ENCODE measurements at regions not wholly inside any gene's neighbourhood (a gene's known extent, or its start where the extent isn't known, plus 50 kb on each side); places are given as distances from the start of the nearest gene placed in this dataset.
"Not testable (repeated sequence)": the region's sequence is repeated elsewhere in the genome, so short reads cannot be mapped to it uniquely, and the experiment has no call there.

DNA sequence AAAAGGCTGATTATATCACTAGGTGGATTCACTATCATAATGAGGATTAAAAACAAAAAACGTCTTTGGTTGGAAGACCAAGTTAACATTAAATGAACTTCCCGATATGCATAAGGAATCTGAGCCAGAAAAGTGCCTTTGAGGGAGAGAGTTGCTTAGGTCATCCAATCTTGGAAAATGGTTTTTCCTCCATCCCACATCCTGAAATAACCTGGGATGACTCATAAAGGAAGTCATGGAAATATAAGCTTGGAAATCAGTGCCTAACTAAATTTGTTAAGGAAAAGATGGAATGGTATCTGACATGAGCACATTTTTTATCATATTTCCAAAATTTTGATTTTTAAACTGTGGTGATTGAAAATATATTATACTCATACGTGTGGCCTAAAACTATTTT lies 66.0 kb downstream of the KBTBD8 start:
- Histone ChIP-seq H3K27me3 (peaks cover 4% of the 10 kb centered on the region), H3K9me3 (no peaks in the 10 kb centered on the region), H3K36me3 (no peaks in the 10 kb centered on the region), H3K27ac (no peak overlapping the region), H3K4me1 (no peaks in the 10 kb centered on the region), H3K4me3 (no peak overlapping the region)
- ATAC-seq (no peak), DNase-seq (no peak)
- intact Hi-C loops (cut with DNase I) = no loop called here
- TF ChIP-seq, protein P1, sequence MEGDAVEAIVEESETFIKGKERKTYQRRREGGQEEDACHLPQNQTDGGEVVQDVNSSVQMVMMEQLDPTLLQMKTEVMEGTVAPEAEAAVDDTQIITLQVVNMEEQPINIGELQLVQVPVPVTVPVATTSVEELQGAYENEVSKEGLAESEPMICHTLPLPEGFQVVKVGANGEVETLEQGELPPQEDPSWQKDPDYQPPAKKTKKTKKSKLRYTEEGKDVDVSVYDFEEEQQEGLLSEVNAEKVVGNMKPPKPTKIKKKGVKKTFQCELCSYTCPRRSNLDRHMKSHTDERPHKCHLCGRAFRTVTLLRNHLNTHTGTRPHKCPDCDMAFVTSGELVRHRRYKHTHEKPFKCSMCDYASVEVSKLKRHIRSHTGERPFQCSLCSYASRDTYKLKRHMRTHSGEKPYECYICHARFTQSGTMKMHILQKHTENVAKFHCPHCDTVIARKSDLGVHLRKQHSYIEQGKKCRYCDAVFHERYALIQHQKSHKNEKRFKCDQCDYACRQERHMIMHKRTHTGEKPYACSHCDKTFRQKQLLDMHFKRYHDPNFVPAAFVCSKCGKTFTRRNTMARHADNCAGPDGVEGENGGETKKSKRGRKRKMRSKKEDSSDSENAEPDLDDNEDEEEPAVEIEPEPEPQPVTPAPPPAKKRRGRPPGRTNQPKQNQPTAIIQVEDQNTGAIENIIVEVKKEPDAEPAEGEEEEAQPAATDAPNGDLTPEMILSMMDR (IDR thresholded peaks at IDR 0.05) = no peak

DNA sequence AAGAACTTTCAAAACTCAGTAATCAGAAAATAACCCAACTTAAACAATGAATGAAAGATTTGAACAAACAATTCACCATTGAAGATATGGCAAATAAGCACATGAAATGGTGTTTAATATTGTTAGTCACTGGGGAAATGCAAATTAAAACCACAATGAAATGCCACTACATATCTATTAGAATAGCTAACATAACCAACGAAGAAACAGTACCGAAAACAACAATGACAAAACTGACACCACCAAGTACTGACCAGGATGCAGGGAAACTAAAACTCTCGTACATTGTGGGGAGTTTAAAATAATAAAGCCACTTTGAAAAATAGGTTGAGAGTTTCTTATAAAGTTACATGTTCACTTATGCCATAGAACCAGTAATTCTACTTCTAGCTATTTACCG lies 69.1 kb downstream of the KBTBD8 start:
- ATAC-seq = no peak
- TF ChIP-seq, protein P1 (IDR thresholded peaks at IDR 0.05) = no peak

DNA sequence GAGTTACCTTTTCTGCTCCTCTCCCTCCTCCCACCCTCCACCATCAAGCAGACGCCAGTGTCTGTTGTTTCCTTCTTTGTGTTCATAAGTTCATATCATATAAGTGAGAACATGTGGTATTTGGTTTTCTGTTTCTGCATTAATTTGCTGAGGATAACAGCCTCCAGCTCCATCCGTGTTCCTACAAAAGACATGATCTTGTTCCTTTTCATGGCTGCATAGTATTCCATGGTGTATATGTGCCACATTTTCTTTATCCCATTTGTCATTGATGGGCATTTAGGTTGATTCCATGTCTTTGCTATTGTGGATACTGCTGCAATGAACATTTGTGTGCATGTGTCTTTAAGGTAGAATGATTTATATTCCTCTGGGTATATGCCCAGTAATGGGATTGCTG lies 74.5 kb downstream of the KBTBD8 start:
- ATAC-seq; H3K27me3 ChIP-seq; H3K9me3 ChIP-seq; DNase-seq; H3K4me1 ChIP-seq; H3K27ac ChIP-seq; H3K4me3 ChIP-seq; H3K36me3 ChIP-seq; intact Hi-C loops (cut with DNase I): not testable (repeated sequence)

More for the DNA sequence above, 69.1 kb downstream of the KBTBD8 start:
- Histone ChIP-seq H3K4me3 (no peak overlapping the region), H3K36me3 (no peaks in the 10 kb centered on the region), H3K27me3 (no peaks in the 10 kb centered on the region), H3K27ac (no peak overlapping the region), H3K4me1 (no peaks in the 10 kb centered on the region), H3K9me3 (no peaks in the 10 kb centered on the region)
- DNase-seq = no peak
- intact Hi-C loops (cut with DNase I) = no loop called here

DNA sequence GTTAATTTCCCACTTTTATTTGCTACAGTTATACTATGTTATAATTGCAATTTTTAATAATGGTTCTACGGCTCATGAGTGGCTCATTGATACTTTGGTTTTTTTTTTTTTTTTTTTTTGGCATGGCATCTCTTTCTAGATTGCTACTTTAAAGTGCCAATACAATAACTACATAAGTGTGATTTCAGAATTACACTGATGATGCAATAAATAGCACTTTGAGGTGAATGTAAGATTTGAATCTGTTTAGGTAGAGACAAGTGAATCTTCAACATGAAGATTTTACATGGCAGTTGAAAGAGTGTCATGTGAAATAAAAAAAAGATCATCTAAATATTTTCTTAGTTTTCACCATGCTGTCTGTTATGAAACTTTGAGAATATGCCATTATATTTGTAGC lies 75.7 kb downstream of the KBTBD8 start:
- DNase-seq = no peak
- H3K36me3 ChIP-seq = no peaks in the 10 kb centered on the region
- intact Hi-C loops (cut with DNase I) = no loop called here
- H3K4me3 ChIP-seq = no peak overlapping the region
- no peaks in the 10 kb centered on the region for H3K9me3 ChIP-seq
- H3K27me3 ChIP-seq = no peaks in the 10 kb centered on the region
- ATAC-seq = no peak
- TF ChIP-seq, protein P1 (IDR thresholded peaks at IDR 0.05) = no peak
- no peak overlapping the region for H3K27ac ChIP-seq
- no peaks in the 10 kb centered on the region for H3K4me1 ChIP-seq

DNA sequence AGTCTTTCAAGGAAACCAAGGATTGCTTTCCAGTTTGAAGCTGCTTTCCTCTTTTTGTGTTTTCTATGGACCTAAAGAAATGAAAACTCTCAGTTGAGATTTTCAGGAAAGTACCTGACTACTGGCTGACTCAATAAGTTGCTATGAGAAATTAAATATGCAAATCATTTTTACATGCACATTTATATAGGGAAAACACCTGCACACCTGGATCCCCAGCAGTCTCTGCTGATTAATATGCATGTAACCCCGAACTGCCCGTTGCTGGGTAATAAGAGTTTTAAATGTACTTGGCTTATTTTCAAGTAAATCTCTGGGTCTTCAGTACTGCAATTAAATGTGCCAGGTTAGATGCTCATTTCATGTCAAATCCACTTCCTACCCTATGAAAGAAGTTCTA lies 77.2 kb downstream of the KBTBD8 start:
- no peaks in the 10 kb centered on the region for H3K36me3 ChIP-seq
- DNase-seq (no peak), ATAC-seq (no peak)
- no peaks in the 10 kb centered on the region for H3K4me1 ChIP-seq
- H3K9me3 ChIP-seq = no peaks in the 10 kb centered on the region
- H3K27ac ChIP-seq = no peak overlapping the region
- H3K4me3 ChIP-seq = no peak overlapping the region
- TF ChIP-seq, protein P1 (IDR thresholded peaks at IDR 0.05) = no peak
- intact Hi-C loops (cut with DNase I) = no loop called here
- H3K27me3 ChIP-seq = no peaks in the 10 kb centered on the region

DNA sequence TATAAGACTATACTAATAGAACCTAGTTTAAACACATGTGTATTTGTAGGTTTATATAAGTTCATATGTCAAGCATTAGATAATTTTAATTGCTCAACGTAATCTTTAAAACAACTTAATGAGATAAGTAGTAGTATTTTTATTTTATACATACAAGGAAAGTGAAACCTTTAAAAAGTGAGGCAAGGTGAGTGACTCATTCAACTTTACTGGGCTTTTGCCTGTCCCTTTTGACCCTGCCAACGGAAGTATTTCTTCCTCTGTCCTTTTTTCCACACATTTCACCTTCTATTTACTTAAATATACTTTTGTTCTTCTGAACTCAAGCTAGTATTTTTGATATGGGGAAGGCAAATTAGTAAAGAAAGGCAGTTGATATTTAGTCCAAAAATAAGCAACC lies 78.5 kb downstream of the KBTBD8 start:
- TF ChIP-seq, protein P1 (IDR thresholded peaks at IDR 0.05) = no peak
- no peak for DNase-seq
- H3K4me3 ChIP-seq = no peak overlapping the region
- intact Hi-C loops (cut with DNase I) = no loop called here
- H3K4me1 ChIP-seq = no peaks in the 10 kb centered on the region
- ATAC-seq = no peak
- H3K36me3 ChIP-seq = no peaks in the 10 kb centered on the region
- H3K27me3 ChIP-seq = no peaks in the 10 kb centered on the region
- no peaks in the 10 kb centered on the region for H3K9me3 ChIP-seq
- H3K27ac ChIP-seq = no peak overlapping the region

Data from upper lobe of right lung (tissue), 1 donor.